GM21529 (cell line): ENCODE measurements at regions not wholly inside any gene's neighbourhood (a gene's known extent, or its start where the extent isn't known, plus 50 kb on each side); places are given as distances from the start of the nearest gene placed in this dataset.

Source experiments
- ATAC-seq: cut with Tn5 transposase; IDR thresholded peaks from one replicate; pipeline ENCODE4 v1.9.1; 2021; ENCODE audit not compliant: unreplicated experiment

DNA sequence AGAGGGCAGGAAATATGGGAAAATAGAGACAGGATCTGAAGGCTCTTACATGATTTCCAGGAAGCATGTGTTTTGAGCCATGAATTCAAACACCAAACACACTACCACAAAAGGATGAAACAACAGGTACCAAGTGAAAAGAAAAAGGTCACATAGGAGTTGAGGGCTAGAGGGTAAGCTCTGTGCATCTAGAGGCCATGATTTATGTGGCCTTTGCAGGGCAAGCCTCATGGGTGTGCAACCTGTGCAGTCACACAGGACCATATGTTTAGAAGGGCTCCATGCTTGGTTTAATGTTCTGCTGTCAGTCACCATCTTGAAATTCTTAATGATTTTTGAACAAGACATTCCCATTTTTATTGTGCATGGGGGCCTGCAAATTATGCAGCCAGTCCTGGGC, 134.5 kb upstream of the CCDC68 start:
- no peak for ATAC-seq

DNA sequence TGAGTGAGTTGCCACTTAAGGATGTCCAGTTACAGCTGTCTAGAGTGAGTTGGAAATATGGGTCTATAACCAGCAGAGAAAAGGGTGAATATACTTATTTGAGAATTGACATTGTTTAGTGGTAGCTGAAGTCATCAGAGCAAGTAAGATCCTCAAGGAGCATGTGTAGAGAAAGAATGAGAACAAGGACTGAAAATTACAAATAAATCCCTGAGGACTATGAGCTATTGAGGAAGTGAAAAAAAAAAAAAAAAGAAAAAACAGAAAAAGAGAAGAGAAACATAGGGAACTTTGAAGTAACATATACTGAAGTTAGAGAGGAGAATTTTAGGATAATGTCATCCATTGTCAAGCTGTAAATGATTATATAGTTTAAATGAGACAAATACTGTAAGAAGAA, 134.0 kb upstream of the CCDC68 start:
- no peak for ATAC-seq

DNA sequence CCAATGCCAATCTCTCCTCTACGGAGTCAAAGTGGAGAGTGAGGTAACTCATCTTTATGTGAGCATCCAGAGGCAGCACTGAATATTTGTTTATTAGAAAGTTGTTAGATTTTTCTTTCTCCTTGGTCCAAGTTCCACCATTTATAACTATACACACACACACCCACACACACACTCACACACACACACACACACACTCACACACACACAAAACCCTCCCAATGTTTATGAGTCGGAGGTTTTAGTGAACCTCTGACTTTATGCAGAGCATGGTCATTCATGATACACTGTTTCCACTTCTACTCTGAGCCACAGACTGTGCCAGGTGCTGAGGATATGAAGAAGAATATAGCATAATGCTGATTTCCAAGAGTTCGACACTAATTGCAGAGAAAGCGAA, 132.9 kb upstream of the CCDC68 start:
- no peak for ATAC-seq

- no peak for ATAC-seq
These were observed 131.4 kb upstream of the CCDC68 start for GRCh38 chr18:55090564-55091188.

GRCh38 chr18:55089610-55090009, 130.3 kb upstream of the CCDC68 start:
- ATAC-seq, result no peak

- no peak for ATAC-seq
These were observed 129.3 kb upstream of the CCDC68 start for GRCh38 chr18:55088561-55088960.

- ATAC-seq, result no peak
These were observed 128.7 kb upstream of the CCDC68 start for GRCh38 chr18:55088000-55088401.

DNA sequence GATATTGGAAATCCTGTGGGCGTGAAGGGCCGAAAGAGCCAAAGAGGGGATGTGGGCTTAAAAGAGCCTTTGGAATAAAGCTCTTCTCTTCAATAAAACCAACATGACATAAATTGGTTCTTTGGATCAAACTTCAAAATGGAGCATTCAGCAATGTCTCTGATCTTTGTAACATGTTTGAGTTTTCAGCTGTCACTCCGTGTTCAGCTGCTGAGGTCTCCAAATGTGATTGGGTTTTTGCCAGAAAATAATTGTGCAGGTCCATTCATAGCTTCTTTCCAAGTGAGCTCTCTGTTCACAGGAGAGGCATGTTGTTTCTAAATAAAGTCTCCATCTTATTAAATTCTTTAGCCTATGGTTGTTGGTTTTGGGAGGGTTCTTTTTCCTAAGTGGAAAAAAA, 127.6 kb upstream of the CCDC68 start:
- no peak for ATAC-seq

GRCh38 chr18:55085557-55086285, 126.5 kb upstream of the CCDC68 start:
- ATAC-seq, result no peak

GRCh38 chr18:55084550-55084949, 125.3 kb upstream of the CCDC68 start:
- ATAC-seq, result no peak

- no peak for ATAC-seq
These were observed 124.2 kb upstream of the CCDC68 start for GRCh38 chr18:55083461-55083860.

- no peak for ATAC-seq
These were observed 120.5 kb upstream of the CCDC68 start for GRCh38 chr18:55079481-55080355.

GRCh38 chr18:55079067-55079466, 119.8 kb upstream of the CCDC68 start:
- no peak for ATAC-seq

GRCh38 chr18:55078303-55078932, 119.2 kb upstream of the CCDC68 start:
- no peak for ATAC-seq

DNA sequence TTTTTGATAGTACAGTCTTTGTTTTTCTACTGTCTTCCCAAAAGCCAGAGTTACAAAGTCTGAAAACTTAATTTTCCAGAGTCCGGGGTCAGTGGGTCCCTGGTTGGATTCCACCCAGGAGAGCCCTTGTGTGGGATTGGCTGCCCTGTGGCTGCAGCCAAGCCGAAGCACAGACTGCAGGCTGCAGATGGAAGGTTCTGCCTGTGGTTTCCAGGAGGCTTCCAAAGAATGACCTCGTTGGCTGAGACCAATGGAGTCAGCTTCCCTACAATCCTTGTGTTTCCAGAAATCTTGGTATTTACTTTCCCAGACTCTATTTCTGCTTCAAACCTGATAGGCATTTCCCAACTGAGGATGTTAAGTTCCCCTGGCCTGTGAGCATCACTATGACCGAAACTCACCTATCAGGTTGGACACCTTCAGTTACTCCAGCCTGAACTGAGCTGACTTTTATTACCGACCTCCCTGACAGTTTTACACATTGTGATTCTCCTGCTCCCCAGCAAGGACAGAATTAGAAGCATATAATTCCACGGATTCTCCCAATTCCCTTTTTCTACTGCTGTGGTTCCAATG, 117.5 kb upstream of the CCDC68 start:
- ATAC-seq, result no peak

- no peak for ATAC-seq
These were observed 114.6 kb upstream of the CCDC68 start for GRCh38 chr18:55073834-55074233.

DNA sequence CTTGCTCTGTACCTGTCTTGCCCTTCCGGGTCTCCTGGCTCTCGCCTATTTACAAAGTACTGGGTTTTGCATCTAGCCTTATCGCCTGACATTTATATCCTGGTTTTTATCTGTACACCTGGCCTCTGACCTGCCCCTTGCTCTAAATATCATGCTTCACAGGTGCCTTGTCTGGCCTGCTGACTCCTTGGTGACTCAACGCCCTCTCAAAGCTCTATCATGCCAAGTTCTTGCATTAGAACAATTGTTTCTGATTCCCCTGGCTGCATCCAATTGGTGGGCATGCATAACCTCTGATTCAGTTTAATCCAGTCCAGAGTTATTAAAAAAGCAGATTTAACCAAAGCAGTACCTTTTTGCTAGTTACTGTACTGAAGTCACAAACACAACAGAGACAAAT, 113.9 kb upstream of the CCDC68 start:
- ATAC-seq, result no peak

DNA sequence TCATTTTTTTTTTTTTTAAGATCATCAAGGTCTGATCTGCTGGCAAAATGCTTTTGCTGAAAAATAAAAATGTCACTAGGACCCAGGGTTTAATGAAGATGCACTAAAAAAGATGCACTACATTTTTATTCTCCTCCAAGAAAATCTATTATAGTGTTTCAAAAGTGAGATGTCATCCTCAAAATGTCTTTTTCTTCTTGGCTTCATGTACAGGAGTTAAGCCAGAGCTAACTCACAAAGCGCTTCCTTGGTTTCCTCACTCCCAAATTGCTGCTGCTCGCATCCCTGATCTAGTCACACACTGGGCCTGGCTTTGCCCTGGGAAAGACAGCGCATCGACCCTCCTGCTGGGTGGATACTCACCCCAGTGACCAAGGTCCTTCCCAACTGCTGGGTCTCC, 113.4 kb upstream of the CCDC68 start:
- no peak for ATAC-seq

- ATAC-seq, result no peak
These were observed 112.9 kb upstream of the CCDC68 start for GRCh38 chr18:55072181-55072580.

- ATAC-seq, result peak; percentile 75
These were observed 110.2 kb upstream of the CCDC68 start for GRCh38 chr18:55069497-55069896.

GRCh38 chr18:55064760-55065159, 105.5 kb upstream of the CCDC68 start:
- peak; percentile 67 for ATAC-seq
